K562 (cell line): ENCODE measurements at regions not wholly inside any gene's neighbourhood (a gene's known extent, or its start where the extent isn't known, plus 50 kb on each side); places are given as distances from the start of the nearest gene placed in this dataset.

Experiments
- CHD4 ChIP-seq: fragments of 200-600 bp; sonication (generic); IDR thresholded peaks from 3 replicates; pipeline ENCODE4 v1.6.1; 2012; ENCODE audit warnings: low read depth, mild to moderate bottlenecking, mixed read lengths, low read length, inconsistent platforms; ENCODE audit not compliant: insufficient read depth, insufficient replicate concordance, poor library complexity, severe bottlenecking
- GATAD2B ChIP-seq: fragments of 450-650 bp; IDR thresholded peaks from 2 replicates; pipeline ENCODE4 v1.6.1; 2017; ENCODE audit warnings: mild to moderate bottlenecking, borderline replicate concordance
- HNRNPLL ChIP-seq: fragments of 200-400 bp; formaldehyde crosslinking; IDR thresholded peaks from 2 replicates; pipeline ENCODE4 v1.6.1; 2017; ENCODE audit warnings: low read length, low read depth, mild to moderate bottlenecking; ENCODE audit not compliant: poor library complexity, severe bottlenecking
- KLF6 ChIP-seq: fragments of 250-450 bp; sonication (Bioruptor Pico); IDR thresholded peaks from 2 replicates; pipeline ENCODE4 v1.4.0; 2020; ENCODE audit warnings: mild to moderate bottlenecking, moderate library complexity, borderline replicate concordance
- NELFE ChIP-seq: IDR thresholded peaks from 2 replicates; pipeline ENCODE4 v1.6.1; 2011; ENCODE audit warnings: mild to moderate bottlenecking; ENCODE audit not compliant: insufficient read depth, insufficient read length
- NONO ChIP-seq, 2 experiments: fragments of 200-400 bp in 1 of 2; fragments of 450-650 bp in 1 of 2; formaldehyde crosslinking in 1 of 2; IDR thresholded peaks; 2 replicates each; pipeline ENCODE4 v1.6.1; 2017; ENCODE audit warnings: low read depth in 2 of 2, mild to moderate bottlenecking in 2 of 2, moderate library complexity in 2 of 2, low read length in 1 of 2
- PCBP1 ChIP-seq: fragments of 200-400 bp; formaldehyde crosslinking; IDR thresholded peaks from 2 replicates; pipeline ENCODE4 v1.6.1; 2018; ENCODE audit warnings: mild to moderate bottlenecking, low read depth, low read length; ENCODE audit not compliant: poor library complexity, severe bottlenecking
- POLR2G ChIP-seq: fragments of 200-400 bp; formaldehyde crosslinking; IDR thresholded peaks from 2 replicates; pipeline ENCODE4 v1.6.1; 2017; ENCODE audit warnings: low read depth, mild to moderate bottlenecking, antibody characterized with exemption, low read length, moderate library complexity
- SAFB2 ChIP-seq: fragments of 200-400 bp; formaldehyde crosslinking; IDR thresholded peaks from 2 replicates; pipeline ENCODE4 v1.6.1; 2018; ENCODE audit warnings: borderline replicate concordance, low read length, low read depth, moderate library complexity; ENCODE audit not compliant: severe bottlenecking
- TAL1 ChIP-seq: fragments of 450-650 bp; IDR thresholded peaks from 2 replicates; pipeline ENCODE4 v1.6.1; 2016; ENCODE audit warnings: mild to moderate bottlenecking
- TCFL5 ChIP-seq: fragments of 250-450 bp; sonication (Bioruptor Pico); conservative IDR thresholded peaks from 2 replicates; pipeline ENCODE4 v1.6.1; 2021; ENCODE audit warnings: mild to moderate bottlenecking, moderate library complexity, matching md5 sums
- TRIM28 ChIP-seq: fragments of 450-650 bp; IDR thresholded peaks from 2 replicates; pipeline ENCODE4 v1.6.1; 2017
- ZFP1 ChIP-seq: fragments of 450-650 bp; formaldehyde crosslinking; IDR thresholded peaks from 2 replicates; pipeline ENCODE4 v1.4.0; 2020; ENCODE audit warnings: mild to moderate bottlenecking, mixed read lengths
- ZNF12 ChIP-seq: sonication (generic); formaldehyde crosslinking; IDR thresholded peaks from 2 replicates; pipeline ENCODE4 v1.4.0; 2020; ENCODE audit warnings: mild to moderate bottlenecking, missing genetic modification reagents
- ZNF124 ChIP-seq: sonication (generic); formaldehyde crosslinking; IDR thresholded peaks from 2 replicates; pipeline ENCODE4 v1.8.1; 2022; ENCODE audit warnings: missing genetic modification reagents
- ZNF274 ChIP-seq: IDR thresholded peaks from 2 replicates; pipeline ENCODE4 v1.6.1; 2011; ENCODE audit warnings: low read depth, mild to moderate bottlenecking, low read length, moderate library complexity, borderline replicate concordance
- ZNF57 ChIP-seq: fragments of 450-650 bp; formaldehyde crosslinking; IDR thresholded peaks from 2 replicates; pipeline ENCODE4 v1.4.0; 2020; ENCODE audit warnings: mild to moderate bottlenecking, moderate library complexity
- ZNF76 ChIP-seq: fragments of 250-450 bp; sonication (Bioruptor Pico); IDR thresholded peaks from 2 replicates; pipeline ENCODE4 v1.4.0; 2020; ENCODE audit warnings: mild to moderate bottlenecking, moderate library complexity, borderline replicate concordance
- TF ChIP-seq, protein P1 (sequence below): fragments of 450-650 bp; formaldehyde crosslinking; IDR thresholded peaks from 2 replicates; pipeline ENCODE4 v1.4.0; 2020; ENCODE audit warnings: mild to moderate bottlenecking
- TF ChIP-seq, protein P2 (sequence below): fragments of 250-450 bp; sonication (Bioruptor Pico); IDR thresholded peaks from 2 replicates; pipeline ENCODE4 v1.4.0; 2020
- TF ChIP-seq, protein P3 (sequence below), 3 experiments: IDR thresholded peaks in 2 of 3; conservative IDR thresholded peaks in 1 of 3; 2 replicates each; pipeline ENCODE4 v1.5.1; 2011 to 2012; ENCODE audit warnings: low read length in 3 of 3, mild to moderate bottlenecking in 3 of 3, control low read depth in 2 of 3, improper control_type of control experiment in 1 of 3, inconsistent platforms in 1 of 3, low read depth in 1 of 3, mixed read lengths in 1 of 3, moderate library complexity in 1 of 3; ENCODE audit not compliant: insufficient read depth in 2 of 3
- TF ChIP-seq, protein P4 (sequence below), 2 experiments: fragments of 450-650 bp; conservative IDR thresholded peaks; 2 replicates each; pipeline ENCODE4 v1.6.1; 2017; ENCODE audit warnings: mild to moderate bottlenecking in 2 of 2, moderate library complexity in 2 of 2

DNA sequence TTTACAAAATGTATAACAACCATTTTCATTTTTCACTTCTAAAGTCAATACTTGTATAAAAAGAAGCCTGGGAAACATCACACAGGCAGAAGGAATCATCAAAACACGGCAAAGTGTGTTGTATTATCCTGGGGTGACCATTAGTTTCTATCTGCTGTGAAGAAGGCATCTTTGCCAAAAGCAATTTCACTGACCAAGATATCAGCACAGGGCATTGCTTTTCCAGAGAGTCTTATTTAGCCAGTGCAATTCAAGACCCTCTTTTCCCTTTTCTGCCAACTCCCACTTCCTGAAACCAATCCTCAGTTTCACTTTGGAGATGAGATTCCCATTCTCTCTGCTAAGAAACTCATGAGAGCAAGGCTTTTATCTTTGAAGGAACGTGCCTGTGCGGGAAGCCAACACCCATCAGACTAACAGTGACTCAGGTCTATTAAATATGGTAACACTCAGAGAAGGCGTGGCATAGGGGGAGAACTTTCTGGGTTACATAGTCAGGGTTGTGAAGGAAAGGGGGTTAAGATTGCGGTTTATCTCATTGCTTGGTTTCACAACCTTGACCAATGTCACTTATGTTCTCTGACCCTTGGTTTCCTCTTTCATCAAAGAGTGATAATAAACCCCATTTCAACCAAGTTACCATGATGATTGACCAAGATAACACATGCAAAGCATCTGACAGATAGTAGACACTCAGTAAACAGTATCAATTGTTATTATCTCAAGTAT, 666.9 kb upstream of the KLF4 start (continued):
- TF ChIP-seq, protein P1, sequence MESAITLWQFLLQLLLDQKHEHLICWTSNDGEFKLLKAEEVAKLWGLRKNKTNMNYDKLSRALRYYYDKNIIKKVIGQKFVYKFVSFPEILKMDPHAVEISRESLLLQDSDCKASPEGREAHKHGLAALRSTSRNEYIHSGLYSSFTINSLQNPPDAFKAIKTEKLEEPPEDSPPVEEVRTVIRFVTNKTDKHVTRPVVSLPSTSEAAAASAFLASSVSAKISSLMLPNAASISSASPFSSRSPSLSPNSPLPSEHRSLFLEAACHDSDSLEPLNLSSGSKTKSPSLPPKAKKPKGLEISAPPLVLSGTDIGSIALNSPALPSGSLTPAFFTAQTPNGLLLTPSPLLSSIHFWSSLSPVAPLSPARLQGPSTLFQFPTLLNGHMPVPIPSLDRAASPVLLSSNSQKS: no peak
- TF ChIP-seq HNRNPLL (no peak), GATAD2B (no peak; the same call in 1 of the 2 replicates), TRIM28 (no peak), ZNF76 (CRISPR knock-in tag) (no peak), POLR2G (no peak), ZFP1 (CRISPR knock-in tag) (no peak), NONO (IDR thresholded peaks at IDR 0.05; ENCODE audit: low read depth in 2 of 2, low read length in 1 of 2) (no peak), KLF6 (no peak), SAFB2 (no peak), ZNF274 (no peak), CHD4 (no peak), ZNF12 (CRISPR knock-in tag) (no peak), TAL1 (peak; percentile 71), PCBP1 (no peak), ZNF57 (CRISPR knock-in tag) (no peak), TCFL5 (CRISPR knock-in tag) (no peak), NELFE (no peak), ZNF124 (CRISPR knock-in tag) (no peak)
- TF ChIP-seq, protein P2, sequence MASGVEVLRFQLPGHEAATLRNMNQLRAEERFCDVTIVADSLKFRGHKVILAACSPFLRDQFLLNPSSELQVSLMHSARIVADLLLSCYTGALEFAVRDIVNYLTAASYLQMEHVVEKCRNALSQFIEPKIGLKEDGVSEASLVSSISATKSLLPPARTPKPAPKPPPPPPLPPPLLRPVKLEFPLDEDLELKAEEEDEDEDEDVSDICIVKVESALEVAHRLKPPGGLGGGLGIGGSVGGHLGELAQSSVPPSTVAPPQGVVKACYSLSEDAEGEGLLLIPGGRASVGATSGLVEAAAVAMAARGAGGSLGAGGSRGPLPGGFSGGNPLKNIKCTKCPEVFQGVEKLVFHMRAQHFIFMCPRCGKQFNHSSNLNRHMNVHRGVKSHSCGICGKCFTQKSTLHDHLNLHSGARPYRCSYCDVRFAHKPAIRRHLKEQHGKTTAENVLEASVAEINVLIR (CRISPR knock-in tag): no peak
- TF ChIP-seq, protein P3, sequence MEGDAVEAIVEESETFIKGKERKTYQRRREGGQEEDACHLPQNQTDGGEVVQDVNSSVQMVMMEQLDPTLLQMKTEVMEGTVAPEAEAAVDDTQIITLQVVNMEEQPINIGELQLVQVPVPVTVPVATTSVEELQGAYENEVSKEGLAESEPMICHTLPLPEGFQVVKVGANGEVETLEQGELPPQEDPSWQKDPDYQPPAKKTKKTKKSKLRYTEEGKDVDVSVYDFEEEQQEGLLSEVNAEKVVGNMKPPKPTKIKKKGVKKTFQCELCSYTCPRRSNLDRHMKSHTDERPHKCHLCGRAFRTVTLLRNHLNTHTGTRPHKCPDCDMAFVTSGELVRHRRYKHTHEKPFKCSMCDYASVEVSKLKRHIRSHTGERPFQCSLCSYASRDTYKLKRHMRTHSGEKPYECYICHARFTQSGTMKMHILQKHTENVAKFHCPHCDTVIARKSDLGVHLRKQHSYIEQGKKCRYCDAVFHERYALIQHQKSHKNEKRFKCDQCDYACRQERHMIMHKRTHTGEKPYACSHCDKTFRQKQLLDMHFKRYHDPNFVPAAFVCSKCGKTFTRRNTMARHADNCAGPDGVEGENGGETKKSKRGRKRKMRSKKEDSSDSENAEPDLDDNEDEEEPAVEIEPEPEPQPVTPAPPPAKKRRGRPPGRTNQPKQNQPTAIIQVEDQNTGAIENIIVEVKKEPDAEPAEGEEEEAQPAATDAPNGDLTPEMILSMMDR (IDR thresholded peaks at IDR 0.05 in 2 of 3, conservative IDR thresholded peaks at IDR 0.05 in 1 of 3; ENCODE audit: insufficient read depth in 2 of 3, low read depth in 1 of 3, low read length in 3 of 3): no peak
- TF ChIP-seq, protein P4, sequence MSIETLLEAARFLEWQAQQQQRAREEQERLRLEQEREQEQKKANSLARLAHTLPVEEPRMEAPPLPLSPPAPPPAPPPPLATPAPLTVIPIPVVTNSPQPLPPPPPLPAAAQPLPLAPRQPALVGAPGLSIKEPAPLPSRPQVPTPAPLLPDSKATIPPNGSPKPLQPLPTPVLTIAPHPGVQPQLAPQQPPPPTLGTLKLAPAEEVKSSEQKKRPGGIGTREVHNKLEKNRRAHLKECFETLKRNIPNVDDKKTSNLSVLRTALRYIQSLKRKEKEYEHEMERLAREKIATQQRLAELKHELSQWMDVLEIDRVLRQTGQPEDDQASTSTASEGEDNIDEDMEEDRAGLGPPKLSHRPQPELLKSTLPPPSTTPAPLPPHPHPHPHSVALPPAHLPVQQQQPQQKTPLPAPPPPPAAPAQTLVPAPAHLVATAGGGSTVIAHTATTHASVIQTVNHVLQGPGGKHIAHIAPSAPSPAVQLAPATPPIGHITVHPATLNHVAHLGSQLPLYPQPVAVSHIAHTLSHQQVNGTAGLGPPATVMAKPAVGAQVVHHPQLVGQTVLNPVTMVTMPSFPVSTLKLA (conservative IDR thresholded peaks at IDR 0.05): no peak; a peak in 1 of 4 replicates
